ENCODE measurements at regions not wholly inside any gene's neighbourhood (a gene's known extent, or its start where the extent isn't known, plus 50 kb on each side); places are given as distances from the start of the nearest gene placed in this dataset.

- DNase-seq, result no peak
- Histone ChIP-seq H3K9ac (ENCODE audit: low read depth in 2 of 2, low read length in 2 of 2) (no peak overlapping the region), H3K27me3 (no peaks in the 10 kb centered on the region)
Observed at GRCh38 chr5:152987131-152987530, 503.3 kb upstream of the GRIA1 start.

DNA sequence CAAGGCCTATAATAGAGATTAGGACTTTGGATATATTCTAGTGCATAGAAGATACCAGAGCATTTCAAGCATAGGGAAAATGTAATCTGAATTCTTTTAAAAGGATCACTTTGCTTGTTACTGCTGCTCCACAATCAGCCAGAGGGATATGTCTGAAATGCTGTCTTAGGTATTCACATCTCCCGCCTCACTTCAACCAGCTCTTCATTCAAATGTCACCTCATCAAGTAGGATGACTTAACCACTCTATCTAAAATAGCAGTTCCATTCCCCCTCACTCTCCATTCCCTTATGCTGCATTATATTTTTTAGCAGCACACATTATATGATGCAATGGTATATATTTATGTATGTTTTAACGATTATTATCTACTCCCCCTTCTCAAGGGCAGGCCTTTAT is 500.3 kb upstream of the GRIA1 start:
- intact Hi-C loops (cut with DNase I), result no loop called here
- H3K9me3 ChIP-seq, result no peaks in the 10 kb centered on the region

More at GRCh38 chr5:152987131-152987530, 503.3 kb upstream of the GRIA1 start:
- no peaks in the 10 kb centered on the region for H3K9me3 ChIP-seq
- no peak overlapping the region for H3K27ac ChIP-seq
- no peaks in the 10 kb centered on the region for H3K4me1 ChIP-seq
- intact Hi-C loops (cut with DNase I), result no loop called here
- no peaks in the 10 kb centered on the region for H3K36me3 ChIP-seq
- TF ChIP-seq, protein P1, sequence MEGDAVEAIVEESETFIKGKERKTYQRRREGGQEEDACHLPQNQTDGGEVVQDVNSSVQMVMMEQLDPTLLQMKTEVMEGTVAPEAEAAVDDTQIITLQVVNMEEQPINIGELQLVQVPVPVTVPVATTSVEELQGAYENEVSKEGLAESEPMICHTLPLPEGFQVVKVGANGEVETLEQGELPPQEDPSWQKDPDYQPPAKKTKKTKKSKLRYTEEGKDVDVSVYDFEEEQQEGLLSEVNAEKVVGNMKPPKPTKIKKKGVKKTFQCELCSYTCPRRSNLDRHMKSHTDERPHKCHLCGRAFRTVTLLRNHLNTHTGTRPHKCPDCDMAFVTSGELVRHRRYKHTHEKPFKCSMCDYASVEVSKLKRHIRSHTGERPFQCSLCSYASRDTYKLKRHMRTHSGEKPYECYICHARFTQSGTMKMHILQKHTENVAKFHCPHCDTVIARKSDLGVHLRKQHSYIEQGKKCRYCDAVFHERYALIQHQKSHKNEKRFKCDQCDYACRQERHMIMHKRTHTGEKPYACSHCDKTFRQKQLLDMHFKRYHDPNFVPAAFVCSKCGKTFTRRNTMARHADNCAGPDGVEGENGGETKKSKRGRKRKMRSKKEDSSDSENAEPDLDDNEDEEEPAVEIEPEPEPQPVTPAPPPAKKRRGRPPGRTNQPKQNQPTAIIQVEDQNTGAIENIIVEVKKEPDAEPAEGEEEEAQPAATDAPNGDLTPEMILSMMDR (IDR thresholded peaks at IDR 0.05), result no peak
- H3K4me3 ChIP-seq, result no peak overlapping the region

GRCh38 chr5:152990649-152991048 is 499.8 kb upstream of the GRIA1 start:
- H3K9me3 ChIP-seq, result no peaks in the 10 kb centered on the region
- H3K36me3 ChIP-seq, result no peaks in the 10 kb centered on the region
- H3K9ac ChIP-seq (ENCODE audit: low read depth in 2 of 2, low read length in 2 of 2), result no peak overlapping the region
- H3K27me3 ChIP-seq, result no peaks in the 10 kb centered on the region
- TF ChIP-seq, protein P1 (IDR thresholded peaks at IDR 0.05), result no peak
- H3K27ac ChIP-seq, result no peak overlapping the region
- no peaks in the 10 kb centered on the region for H3K4me1 ChIP-seq
- intact Hi-C loops (cut with DNase I), result no loop called here
- no peak overlapping the region for H3K4me3 ChIP-seq
- DNase-seq, result no peak

More for the DNA sequence above, 500.3 kb upstream of the GRIA1 start:
- TF ChIP-seq, protein P1 (IDR thresholded peaks at IDR 0.05), result no peak
- no peak overlapping the region for H3K27ac ChIP-seq
- no peak overlapping the region for H3K4me3 ChIP-seq
- no peak for DNase-seq
- H3K27me3 ChIP-seq, result no peaks in the 10 kb centered on the region
- no peaks in the 10 kb centered on the region for H3K4me1 ChIP-seq
- H3K9ac ChIP-seq (ENCODE audit: low read depth in 2 of 2, low read length in 2 of 2), result no peak overlapping the region
- no peaks in the 10 kb centered on the region for H3K36me3 ChIP-seq

DNA sequence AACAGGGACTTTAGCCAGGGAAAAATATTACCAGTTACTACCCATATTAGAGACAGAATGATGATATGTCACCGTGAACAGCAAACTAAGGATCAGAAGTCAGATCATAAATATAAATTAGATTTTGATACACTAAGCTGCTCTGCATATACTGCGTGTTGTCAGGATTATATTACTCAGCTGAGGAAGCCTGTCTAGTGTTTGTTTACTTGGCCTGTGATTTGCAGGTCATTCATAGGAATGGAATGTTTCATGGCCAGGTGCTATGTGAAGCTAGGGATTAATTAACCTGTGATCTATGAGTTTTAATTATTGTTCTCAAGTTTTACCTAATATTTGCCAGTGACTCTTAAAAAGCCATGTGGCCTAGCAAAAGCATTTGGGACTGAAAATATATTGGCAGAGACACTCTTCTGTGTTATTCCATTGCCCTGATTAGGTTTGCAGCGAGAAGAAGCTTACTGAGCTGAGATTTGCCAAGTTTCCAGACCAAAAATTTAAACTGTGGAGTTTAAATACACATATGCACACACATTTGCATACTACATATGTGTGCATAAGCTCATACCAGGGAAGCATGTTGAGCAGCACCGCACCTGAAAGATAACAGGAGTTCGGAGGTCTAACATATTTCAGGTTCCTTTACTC is 496.3 kb upstream of the GRIA1 start:
- TF ChIP-seq, protein P1 (IDR thresholded peaks at IDR 0.05), result no peak
- Histone ChIP-seq H3K4me1 (no peaks in the 10 kb centered on the region), H3K9ac (ENCODE audit: low read depth in 2 of 2, low read length in 2 of 2) (no peak overlapping the region), H3K27me3 (no peaks in the 10 kb centered on the region), H3K27ac (no peak overlapping the region), H3K9me3 (no peaks in the 10 kb centered on the region), H3K36me3 (no peaks in the 10 kb centered on the region), H3K4me3 (no peak overlapping the region)
- DNase-seq, result no peak
- intact Hi-C loops (cut with DNase I), result no loop called here

DNA sequence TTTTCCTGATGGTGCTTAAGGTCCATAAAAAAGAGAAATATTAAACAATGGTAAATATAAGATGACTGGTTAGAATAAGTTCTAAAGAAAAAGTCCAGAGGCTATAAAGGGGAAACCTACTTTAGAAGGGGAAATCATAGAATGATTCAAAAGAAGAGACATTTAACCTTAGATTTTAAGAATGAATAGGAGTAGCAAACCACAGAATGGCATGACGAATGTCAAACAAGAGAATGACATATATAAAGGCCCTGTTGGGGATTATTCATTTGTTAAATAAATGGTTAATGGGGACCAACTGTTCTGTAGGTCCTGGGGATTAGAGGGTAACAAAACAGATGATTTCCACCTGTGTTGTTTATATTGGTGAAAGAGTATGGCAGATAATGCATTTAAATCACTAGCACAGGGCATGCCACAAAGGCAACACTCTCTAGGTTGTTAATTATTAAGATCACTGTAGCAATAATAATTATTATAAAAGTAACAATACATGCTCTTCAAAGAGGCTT is 495.2 kb upstream of the GRIA1 start:
- Histone ChIP-seq H3K27me3 (no peaks in the 10 kb centered on the region), H3K27ac (no peak overlapping the region), H3K4me1 (no peaks in the 10 kb centered on the region), H3K9me3 (no peaks in the 10 kb centered on the region), H3K36me3 (no peaks in the 10 kb centered on the region), H3K9ac (ENCODE audit: low read depth in 2 of 2, low read length in 2 of 2) (no peak overlapping the region), H3K4me3 (no peak overlapping the region)
- no peak for DNase-seq
- intact Hi-C loops (cut with DNase I), result no loop called here
- TF ChIP-seq, protein P1 (IDR thresholded peaks at IDR 0.05), result no peak

Data from colonic mucosa (tissue), 4 donors.